ENCODE measurements at regions not wholly inside any gene's neighbourhood (a gene's known extent, or its start where the extent isn't known, plus 50 kb on each side); places are given as distances from the start of the nearest gene placed in this dataset.
"Not testable (repeated sequence)": the region's sequence is repeated elsewhere in the genome, so short reads cannot be mapped to it uniquely, and the experiment has no call there.

- no peak for DNase-seq
Measured at GRCh38 chrX:121172703-121173102, 125.3 kb downstream of the GLUD2 start.

GRCh38 chrX:121179972-121180371, 132.6 kb downstream of the GLUD2 start:
- DNase-seq, result no peak

- peak; percentile 16 for DNase-seq
Measured at GRCh38 chrX:121191779-121192178, 144.4 kb downstream of the GLUD2 start.

- DNase-seq, result no peak
Measured at GRCh38 chrX:121195719-121196118, 148.3 kb downstream of the GLUD2 start.

GRCh38 chrX:121196872-121197444, 149.5 kb downstream of the GLUD2 start:
- not testable (repeated sequence) for DNase-seq

- DNase-seq, result no peak
Measured at GRCh38 chrX:121208563-121208962, 161.2 kb downstream of the GLUD2 start.

- peak; percentile 49 for DNase-seq
Measured at GRCh38 chrX:121216641-121217374, 169.4 kb downstream of the GLUD2 start.

- no peak for DNase-seq
Measured at GRCh38 chrX:121221322-121221977, 174.0 kb downstream of the GLUD2 start.

- no peak for DNase-seq
Measured at GRCh38 chrX:121227888-121228287, 180.5 kb downstream of the GLUD2 start.

- DNase-seq, result no peak
Measured at GRCh38 chrX:121231566-121232358, 184.4 kb downstream of the GLUD2 start.

- no peak for DNase-seq
Measured at GRCh38 chrX:121236040-121236439, 188.6 kb downstream of the GLUD2 start.

GRCh38 chrX:121238093-121238492, 190.7 kb downstream of the GLUD2 start:
- no peak for DNase-seq

GRCh38 chrX:121244511-121244910, 197.1 kb downstream of the GLUD2 start:
- DNase-seq, result no peak

GRCh38 chrX:121245763-121246162, 198.4 kb downstream of the GLUD2 start:
- no peak for DNase-seq

GRCh38 chrX:121254336-121254735, 206.9 kb downstream of the GLUD2 start:
- DNase-seq, result no peak

GRCh38 chrX:121256647-121257046, 209.2 kb downstream of the GLUD2 start:
- DNase-seq, result no peak

- no peak for DNase-seq
Measured at GRCh38 chrX:121258545-121258944, 211.1 kb downstream of the GLUD2 start.

GRCh38 chrX:121259170-121259569, 211.8 kb downstream of the GLUD2 start:
- DNase-seq, result no peak

- no peak for DNase-seq
Measured at GRCh38 chrX:121260596-121261240, 213.3 kb downstream of the GLUD2 start.

GRCh38 chrX:121283921-121284320, 236.5 kb downstream of the GLUD2 start:
- DNase-seq, result no peak

- DNase-seq, result no peak
Measured at GRCh38 chrX:121298499-121298898, 251.1 kb downstream of the GLUD2 start.

- DNase-seq, result no peak
Measured at GRCh38 chrX:121301356-121301755, 253.9 kb downstream of the GLUD2 start.

- DNase-seq, result no peak
Measured at GRCh38 chrX:121301822-121302221, 254.4 kb downstream of the GLUD2 start.
